ENCODE measurements at regions not wholly inside any gene's neighbourhood (a gene's known extent, or its start where the extent isn't known, plus 50 kb on each side); places are given as distances from the start of the nearest gene placed in this dataset.

GRCh38 chr18:25457601-25458000 lies 105.6 kb upstream of the ZNF521 start:
- H3K9me3 ChIP-seq: no peaks in the 10 kb centered on the region
- no peak overlapping the region for H3K27ac ChIP-seq
- H3K27me3 ChIP-seq: no peaks in the 10 kb centered on the region
- ATAC-seq (ENCODE audit: low FRiP score in 2 of 2): no peak
- 68 to 78% methylated on average over 3 of the region's 3 CpGs for WGBS, 2 donors
- no peak overlapping the region for H3K4me3 ChIP-seq
- DNase-seq: no peak
- TF ChIP-seq POLR2A (IDR thresholded peaks at IDR 0.05): no peak
- TF ChIP-seq CTCF (IDR thresholded peaks at IDR 0.05): no peak
- no peak for TF ChIP-seq EP300 (IDR thresholded peaks at IDR 0.05)
- no peak for TF ChIP-seq POLR2AphosphoS5 (IDR thresholded peaks at IDR 0.05)
- H3K4me1 ChIP-seq: peaks cover 0 to 3% (median 0%) of the 10 kb centered on the region in 4 donors
- no peaks in the 10 kb centered on the region for H3K36me3 ChIP-seq

GRCh38 chr18:25457126-25457525 lies 105.2 kb upstream of the ZNF521 start:
- Histone ChIP-seq H3K4me1 (peaks cover 0 to 3% (median 0%) of the 10 kb centered on the region in 4 donors), H3K27me3 (no peaks in the 10 kb centered on the region), H3K36me3 (no peaks in the 10 kb centered on the region), H3K9me3 (no peaks in the 10 kb centered on the region), H3K4me3 (no peak overlapping the region), H3K27ac (no peak overlapping the region)
- ATAC-seq (ENCODE audit: low FRiP score in 2 of 2) (no peak), DNase-seq (no peak)
- TF ChIP-seq POLR2A (IDR thresholded peaks at IDR 0.05): no peak
- TF ChIP-seq CTCF (IDR thresholded peaks at IDR 0.05): no peak
- TF ChIP-seq POLR2AphosphoS5 (IDR thresholded peaks at IDR 0.05): no peak
- TF ChIP-seq EP300 (IDR thresholded peaks at IDR 0.05): no peak
- WGBS, 2 donors: 78 to 87% methylated on average over 4 of the region's 4 CpGs

GRCh38 chr18:25456334-25457010 lies 104.5 kb upstream of the ZNF521 start:
- Histone ChIP-seq H3K4me1 (peaks cover 0 to 3% (median 0%) of the 10 kb centered on the region in 4 donors), H3K36me3 (no peaks in the 10 kb centered on the region), H3K4me3 (no peak overlapping the region), H3K27me3 (no peaks in the 10 kb centered on the region), H3K9me3 (no peaks in the 10 kb centered on the region), H3K27ac (no peak overlapping the region)
- ATAC-seq (ENCODE audit: low FRiP score in 2 of 2) (peak in 1 of 2 donors; percentile 37), DNase-seq (no peak)
- TF ChIP-seq POLR2A (IDR thresholded peaks at IDR 0.05): no peak
- no peak for TF ChIP-seq CTCF (IDR thresholded peaks at IDR 0.05)
- no peak for TF ChIP-seq POLR2AphosphoS5 (IDR thresholded peaks at IDR 0.05)
- no peak for TF ChIP-seq EP300 (IDR thresholded peaks at IDR 0.05)
- 64 to 65% methylated on average over 15 of the region's 15 CpGs for WGBS, 2 donors

- no peak for DNase-seq
- TF ChIP-seq EP300 (IDR thresholded peaks at IDR 0.05) (no peak), CTCF (IDR thresholded peaks at IDR 0.05) (no peak), POLR2A (IDR thresholded peaks at IDR 0.05) (no peak), POLR2AphosphoS5 (IDR thresholded peaks at IDR 0.05) (no peak)
- ATAC-seq (ENCODE audit: low FRiP score in 2 of 2): no peak
- Histone ChIP-seq H3K27me3 (no peaks in the 10 kb centered on the region), H3K4me3 (no peak overlapping the region), H3K27ac (no peak overlapping the region), H3K9me3 (peaks cover 0 to 3% (median 0%) of the 10 kb centered on the region in 4 donors), H3K4me1 (peaks cover 0 to 3% (median 0%) of the 10 kb centered on the region in 4 donors), H3K36me3 (no peaks in the 10 kb centered on the region)
- 68 to 70% methylated on average over 2 of the region's 2 CpGs for WGBS, 2 donors
Observed at GRCh38 chr18:25455646-25456045, 103.7 kb upstream of the ZNF521 start.

- TF ChIP-seq POLR2A (IDR thresholded peaks at IDR 0.05): no peak
- no peak for TF ChIP-seq EP300 (IDR thresholded peaks at IDR 0.05)
- TF ChIP-seq CTCF (IDR thresholded peaks at IDR 0.05): no peak
- no peak for TF ChIP-seq POLR2AphosphoS5 (IDR thresholded peaks at IDR 0.05)
- peaks cover 0 to 3% (median 0%) of the 10 kb centered on the region in 4 donors for H3K4me1 ChIP-seq
- H3K27me3 ChIP-seq: no peaks in the 10 kb centered on the region
- no peaks in the 10 kb centered on the region for H3K36me3 ChIP-seq
- no peak overlapping the region for H3K27ac ChIP-seq
- H3K9me3 ChIP-seq: peaks cover 0 to 3% (median 0%) of the 10 kb centered on the region in 4 donors
- ATAC-seq (ENCODE audit: low FRiP score in 2 of 2) (no peak), DNase-seq (no peak)
- WGBS, 2 donors: 79 to 81% methylated on average over 1 of the region's 1 CpG
- no peak overlapping the region for H3K4me3 ChIP-seq
Observed at GRCh38 chr18:25455159-25455558, 103.2 kb upstream of the ZNF521 start.
